CD4-positive, CD25-positive, alpha-beta regulatory T cell (primary cell): ENCODE measurements at regions not wholly inside any gene's neighbourhood (a gene's known extent, or its start where the extent isn't known, plus 50 kb on each side); places are given as distances from the start of the nearest gene placed in this dataset.
A peak's percentile ranks its signal among the peaks of the same experiment; 100 is the strongest.

Source experiments
- ATAC-seq, 2 donors: fragments of 150-1000 bp; cut with Tn5 transposase; one replicate each; pipeline ENCODE4 v1.10.0; 2021; ENCODE audit warnings: low read depth in 2 of 2, moderate number of reproducible peaks in 2 of 2, moderate library complexity in 1 of 2
- DNase-seq, 3 donors: peaks; one replicate each; pipeline versions ENCODE4 v3.0.0 to v3.0.0-alpha.2; 2012 to 2022; ENCODE audit warnings: mixed read lengths in 1 of 3
- H3K27ac ChIP-seq: one replicate; pipeline ENCODE4 v1.7.0; 2013; ENCODE audit warnings: mild to moderate bottlenecking, low read length; ENCODE audit not compliant: insufficient read depth, poor library complexity, severe bottlenecking
- H3K27me3 ChIP-seq: one replicate; pipeline ENCODE4 v1.7.0; 2013; ENCODE audit warnings: low read length; ENCODE audit not compliant: control insufficient read depth, insufficient read depth
- H3K36me3 ChIP-seq: one replicate; pipeline ENCODE4 v1.7.0; 2013; ENCODE audit warnings: mild to moderate bottlenecking, low read length, moderate library complexity; ENCODE audit not compliant: control insufficient read depth, insufficient read depth
- H3K4me1 ChIP-seq: 2 replicates; pipeline ENCODE4 v1.7.0; 2013; ENCODE audit warnings: mild to moderate bottlenecking, low read length; ENCODE audit not compliant: insufficient read depth, control insufficient read depth, poor library complexity, severe bottlenecking
- H3K4me3 ChIP-seq: one replicate; pipeline ENCODE4 v1.7.0; 2013; ENCODE audit warnings: low read depth, mild to moderate bottlenecking, low read length, moderate library complexity
- H3K9me3 ChIP-seq, 2 experiments: 1 replicate in 1 of 2; 2 replicates in 1 of 2; pipeline ENCODE4 v1.7.0; 2013; ENCODE audit warnings: low read length in 2 of 2, mild to moderate bottlenecking in 1 of 2, moderate library complexity in 1 of 2; ENCODE audit not compliant: control insufficient read depth in 2 of 2
- H3K27ac Mint-ChIP-seq, 3 donors: one replicate each; pipeline ENCODE4 v1.8.0; 2020 to 2022; ENCODE audit warnings: mild to moderate bottlenecking in 3 of 3, mixed read lengths in 3 of 3, moderate library complexity in 2 of 3
- H3K27me3 Mint-ChIP-seq: one replicate; pipeline ENCODE4 v1.8.0; 2022; ENCODE audit warnings: mild to moderate bottlenecking, mixed read lengths
- H3K36me3 Mint-ChIP-seq: one replicate; pipeline ENCODE4 v1.8.0; 2020; ENCODE audit warnings: mixed read lengths
- H3K4me1 Mint-ChIP-seq, 4 donors: one replicate each; pipeline ENCODE4 v1.8.0; 2020 to 2022; ENCODE audit warnings: mixed read lengths in 4 of 4, mild to moderate bottlenecking in 1 of 4
- H3K4me3 Mint-ChIP-seq, 4 donors: one replicate each; pipeline ENCODE4 v1.8.0; 2020 to 2022; ENCODE audit warnings: mild to moderate bottlenecking in 4 of 4, mixed read lengths in 4 of 4, moderate library complexity in 3 of 4
- H3K9me3 Mint-ChIP-seq, 7 donors: one replicate each; pipeline ENCODE4 v1.8.0; 2020 to 2022; ENCODE audit warnings: mixed read lengths in 7 of 7, mild to moderate bottlenecking in 3 of 7, moderate library complexity in 2 of 7

GRCh38 chr9:18141681-18142080 is 332.3 kb upstream of the ADAMTSL1 start:
- no peaks in the 10 kb centered on the region for H3K27me3 ChIP-seq
- Mint-ChIP-seq H3K27me3 (no peaks in the 10 kb centered on the region), H3K27ac (no peak overlapping the region), H3K4me1 (no peaks in the 10 kb centered on the region), H3K4me3 (no peak overlapping the region), H3K36me3 (no peaks in the 10 kb centered on the region), H3K9me3 (peaks cover 0 to 4% (median 0%) of the 10 kb centered on the region in 7 donors)
- H3K4me1 ChIP-seq = no peaks in the 10 kb centered on the region
- no peaks in the 10 kb centered on the region for H3K9me3 ChIP-seq
- no peak for DNase-seq
- H3K27ac ChIP-seq = no peak overlapping the region
- no peak overlapping the region for H3K4me3 ChIP-seq
- no peaks in the 10 kb centered on the region for H3K36me3 ChIP-seq
- ATAC-seq = no peak

- Mint-ChIP-seq H3K4me3 (no peak overlapping the region), H3K27me3 (no peaks in the 10 kb centered on the region), H3K36me3 (no peaks in the 10 kb centered on the region), H3K4me1 (no peaks in the 10 kb centered on the region), H3K27ac (peak overlapping the region in 1 of 3 donors; percentile 48), H3K9me3 (peaks cover 0 to 6% (median 0%) of the 10 kb centered on the region in 7 donors)
- Histone ChIP-seq H3K9me3 (no peaks in the 10 kb centered on the region), H3K4me1 (no peaks in the 10 kb centered on the region), H3K27ac (no peak overlapping the region), H3K4me3 (no peak overlapping the region), H3K27me3 (no peaks in the 10 kb centered on the region), H3K36me3 (no peaks in the 10 kb centered on the region)
- DNase-seq = no peak
- no peak for ATAC-seq
Measured at GRCh38 chr9:18143073-18143745, 330.7 kb upstream of the ADAMTSL1 start.

- DNase-seq (no peak), ATAC-seq (no peak)
- no peak overlapping the region for H3K27ac Mint-ChIP-seq
Measured at GRCh38 chr9:18146329-18146728, 327.6 kb upstream of the ADAMTSL1 start.

GRCh38 chr9:18149471-18150011 is 324.4 kb upstream of the ADAMTSL1 start:
- Mint-ChIP-seq H3K4me3 (no peak overlapping the region), H3K4me1 (no peaks in the 10 kb centered on the region)
- no peaks in the 10 kb centered on the region for H3K36me3 ChIP-seq

More at GRCh38 chr9:18146329-18146728, 327.6 kb upstream of the ADAMTSL1 start:
- H3K4me3 Mint-ChIP-seq = no peak overlapping the region
- Histone ChIP-seq H3K36me3 (no peaks in the 10 kb centered on the region), H3K9me3 (no peaks in the 10 kb centered on the region), H3K4me1 (no peaks in the 10 kb centered on the region), H3K27me3 (no peaks in the 10 kb centered on the region), H3K4me3 (no peak overlapping the region), H3K27ac (no peak overlapping the region)
- H3K4me1 Mint-ChIP-seq = no peaks in the 10 kb centered on the region
- H3K27me3 Mint-ChIP-seq = no peaks in the 10 kb centered on the region
- H3K36me3 Mint-ChIP-seq = no peaks in the 10 kb centered on the region
- peaks cover 0 to 4% (median 3%) of the 10 kb centered on the region in 7 donors for H3K9me3 Mint-ChIP-seq

GRCh38 chr9:18154661-18155060 is 319.3 kb upstream of the ADAMTSL1 start:
- no peak overlapping the region for H3K4me3 ChIP-seq
- Mint-ChIP-seq H3K27ac (no peak overlapping the region), H3K36me3 (no peaks in the 10 kb centered on the region)

More at GRCh38 chr9:18149471-18150011, 324.4 kb upstream of the ADAMTSL1 start:
- ATAC-seq = no peak
- H3K4me3 ChIP-seq = no peak overlapping the region
- peaks cover 0 to 4% (median 2%) of the 10 kb centered on the region in 7 donors for H3K9me3 Mint-ChIP-seq
- no peaks in the 10 kb centered on the region for H3K27me3 Mint-ChIP-seq
- no peaks in the 10 kb centered on the region for H3K27me3 ChIP-seq
- H3K27ac ChIP-seq = no peak overlapping the region
- H3K9me3 ChIP-seq = no peaks in the 10 kb centered on the region
- DNase-seq = no peak
- no peaks in the 10 kb centered on the region for H3K36me3 Mint-ChIP-seq
- no peaks in the 10 kb centered on the region for H3K4me1 ChIP-seq
- H3K27ac Mint-ChIP-seq = no peak overlapping the region

GRCh38 chr9:18159254-18159653 is 314.7 kb upstream of the ADAMTSL1 start:
- Mint-ChIP-seq H3K36me3 (no peaks in the 10 kb centered on the region), H3K27ac (no peak overlapping the region), H3K9me3 (peaks cover 0 to 6% (median 1%) of the 10 kb centered on the region in 7 donors), H3K4me1 (no peaks in the 10 kb centered on the region), H3K4me3 (no peak overlapping the region), H3K27me3 (no peaks in the 10 kb centered on the region)
- Histone ChIP-seq H3K9me3 (no peaks in the 10 kb centered on the region), H3K27me3 (no peaks in the 10 kb centered on the region), H3K4me3 (no peak overlapping the region), H3K36me3 (no peaks in the 10 kb centered on the region), H3K27ac (no peak overlapping the region), H3K4me1 (no peaks in the 10 kb centered on the region)
- DNase-seq (no peak), ATAC-seq (no peak)

More at GRCh38 chr9:18154661-18155060, 319.3 kb upstream of the ADAMTSL1 start:
- Mint-ChIP-seq H3K9me3 (peaks cover 0 to 6% (median 0%) of the 10 kb centered on the region in 7 donors), H3K27me3 (no peaks in the 10 kb centered on the region), H3K4me1 (no peaks in the 10 kb centered on the region), H3K4me3 (no peak overlapping the region)
- Histone ChIP-seq H3K9me3 (no peaks in the 10 kb centered on the region), H3K27me3 (no peaks in the 10 kb centered on the region), H3K4me1 (no peaks in the 10 kb centered on the region), H3K36me3 (no peaks in the 10 kb centered on the region), H3K27ac (no peak overlapping the region)
- ATAC-seq (no peak), DNase-seq (no peak)

GRCh38 chr9:18163146-18163545 is 310.8 kb upstream of the ADAMTSL1 start:
- DNase-seq (no peak), ATAC-seq (no peak)
- Histone ChIP-seq H3K36me3 (no peaks in the 10 kb centered on the region), H3K4me3 (no peak overlapping the region), H3K9me3 (no peaks in the 10 kb centered on the region), H3K27me3 (no peaks in the 10 kb centered on the region), H3K27ac (no peak overlapping the region), H3K4me1 (no peaks in the 10 kb centered on the region)
- no peak overlapping the region for H3K4me3 Mint-ChIP-seq
- H3K27me3 Mint-ChIP-seq = no peaks in the 10 kb centered on the region
- H3K27ac Mint-ChIP-seq = no peak overlapping the region
- no peaks in the 10 kb centered on the region for H3K36me3 Mint-ChIP-seq
- peaks cover 0 to 7% (median under 1%) of the 10 kb centered on the region in 7 donors for H3K9me3 Mint-ChIP-seq
- H3K4me1 Mint-ChIP-seq = no peaks in the 10 kb centered on the region

- Mint-ChIP-seq H3K27me3 (no peaks in the 10 kb centered on the region), H3K4me3 (no peak overlapping the region), H3K4me1 (no peaks in the 10 kb centered on the region), H3K36me3 (no peaks in the 10 kb centered on the region), H3K27ac (no peak overlapping the region), H3K9me3 (peaks cover 0 to 5% (median 0%) of the 10 kb centered on the region in 7 donors)
- Histone ChIP-seq H3K27me3 (no peaks in the 10 kb centered on the region), H3K9me3 (no peaks in the 10 kb centered on the region), H3K27ac (no peak overlapping the region), H3K36me3 (no peaks in the 10 kb centered on the region), H3K4me1 (no peaks in the 10 kb centered on the region), H3K4me3 (no peak overlapping the region)
- no peak for ATAC-seq
- DNase-seq = no peak
Measured at GRCh38 chr9:18167733-18168132, 306.2 kb upstream of the ADAMTSL1 start.
